NCI-H2171 treated with DMSO at 0.1 percent for 48 hours (cell line): ENCODE measurements at regions not wholly inside any gene's neighbourhood (a gene's known extent, or its start where the extent isn't known, plus 50 kb on each side); places are given as distances from the start of the nearest gene placed in this dataset.
"Not testable (repeated sequence)": the region's sequence is repeated elsewhere in the genome, so short reads cannot be mapped to it uniquely, and the experiment has no call there.

Experiments
- DNase-seq: peaks from one replicate; lab custom pipeline; 2025; lab: John Stamatoyannopoulos, UW

DNA sequence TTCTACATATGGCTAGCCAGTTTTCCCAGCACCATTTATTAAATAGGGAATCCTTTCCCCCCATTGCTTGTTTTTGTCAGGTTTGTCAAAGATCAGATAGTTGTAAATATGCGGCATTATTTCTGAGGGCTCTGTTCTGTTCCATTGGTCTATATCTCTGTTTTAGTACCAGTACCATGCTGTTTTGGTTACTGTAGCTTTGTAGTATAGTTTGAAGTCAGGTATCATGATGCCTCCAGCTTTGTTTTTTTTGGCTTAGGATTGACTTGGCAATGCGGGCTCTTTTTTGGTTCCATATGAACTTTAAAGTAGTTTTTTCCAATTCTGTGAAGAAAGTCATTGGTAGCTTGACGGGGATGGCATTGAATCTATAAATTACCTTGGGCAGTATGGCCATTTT is 60.0 kb upstream of the GPC3 start:
- not testable (repeated sequence) for DNase-seq

DNA sequence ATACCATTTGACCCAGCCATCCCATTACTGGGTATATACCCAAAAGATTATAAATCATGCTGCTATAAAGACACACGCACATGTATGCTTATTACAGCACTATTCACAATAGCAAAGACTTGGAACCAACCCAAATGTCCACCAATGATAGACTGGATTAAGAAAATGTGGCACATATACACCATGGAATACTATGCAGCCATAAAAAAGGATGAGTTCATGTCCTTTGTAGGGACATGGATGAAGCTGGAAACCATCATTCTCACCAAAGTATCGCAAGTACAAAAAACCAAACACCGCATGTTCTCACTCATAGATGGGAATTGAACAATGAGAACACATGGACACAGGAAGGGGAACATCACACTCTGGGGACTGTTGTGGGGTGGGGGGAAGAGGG is 81.7 kb upstream of the GPC3 start:
- DNase-seq: not testable (repeated sequence)

DNA sequence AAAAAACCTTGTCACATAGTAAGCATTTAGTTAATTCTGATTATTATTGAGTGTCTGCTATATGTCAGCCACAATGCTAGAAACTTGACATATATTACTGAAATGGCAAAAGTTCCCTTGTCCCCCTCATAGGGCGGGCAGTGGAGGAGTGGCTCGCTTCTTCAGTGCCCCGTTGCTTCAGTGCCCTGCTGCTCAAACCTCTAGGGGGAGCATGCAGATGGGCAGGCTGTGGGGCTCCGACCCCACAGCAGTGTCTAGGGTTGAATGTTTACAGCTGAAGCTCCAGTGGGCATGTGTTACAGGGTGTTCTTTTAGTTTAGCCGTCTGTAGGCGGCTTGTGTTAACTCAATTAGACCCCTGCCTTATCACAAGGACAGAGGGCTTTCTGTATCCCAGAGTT is 86.5 kb upstream of the GPC3 start:
- DNase-seq: not testable (repeated sequence)

DNA sequence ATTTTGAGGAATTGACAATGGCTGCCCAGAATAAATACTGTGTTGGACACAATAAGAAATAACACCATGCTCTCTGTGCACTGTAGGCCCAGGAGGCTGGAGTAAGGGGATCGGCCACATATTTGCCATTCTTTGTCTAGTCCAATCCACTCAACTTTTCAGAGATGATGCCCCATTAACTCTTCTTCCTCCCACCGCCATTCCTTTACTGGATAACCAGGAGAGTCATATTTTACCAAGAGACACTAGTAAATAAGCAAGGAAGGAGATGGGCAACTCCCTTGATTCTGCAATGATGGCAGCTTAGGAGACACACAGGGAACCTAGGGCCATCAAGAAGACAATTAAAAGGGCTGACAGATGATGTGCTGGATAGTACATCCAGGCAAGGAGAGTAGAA is 87.9 kb upstream of the GPC3 start:
- no peak for DNase-seq

DNA sequence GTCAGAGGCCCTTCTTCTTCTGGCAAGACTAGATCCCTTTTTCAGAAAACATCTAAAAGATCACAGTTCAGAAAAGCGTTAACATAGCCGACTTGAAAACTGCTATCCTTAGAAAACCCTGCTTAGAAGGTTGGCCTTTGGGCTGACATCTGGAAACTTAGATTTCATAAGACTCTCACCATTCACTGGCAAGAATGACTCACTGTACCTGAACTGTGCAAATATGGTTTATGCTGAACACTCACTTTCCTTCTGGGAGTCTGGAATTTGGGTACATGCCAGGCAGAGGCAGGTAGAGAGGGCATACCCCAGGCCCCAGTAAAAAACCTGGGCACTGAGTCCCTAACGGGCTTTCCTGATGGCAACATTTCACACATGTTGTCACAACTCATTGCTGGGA is 88.8 kb upstream of the GPC3 start:
- no peak for DNase-seq

DNA sequence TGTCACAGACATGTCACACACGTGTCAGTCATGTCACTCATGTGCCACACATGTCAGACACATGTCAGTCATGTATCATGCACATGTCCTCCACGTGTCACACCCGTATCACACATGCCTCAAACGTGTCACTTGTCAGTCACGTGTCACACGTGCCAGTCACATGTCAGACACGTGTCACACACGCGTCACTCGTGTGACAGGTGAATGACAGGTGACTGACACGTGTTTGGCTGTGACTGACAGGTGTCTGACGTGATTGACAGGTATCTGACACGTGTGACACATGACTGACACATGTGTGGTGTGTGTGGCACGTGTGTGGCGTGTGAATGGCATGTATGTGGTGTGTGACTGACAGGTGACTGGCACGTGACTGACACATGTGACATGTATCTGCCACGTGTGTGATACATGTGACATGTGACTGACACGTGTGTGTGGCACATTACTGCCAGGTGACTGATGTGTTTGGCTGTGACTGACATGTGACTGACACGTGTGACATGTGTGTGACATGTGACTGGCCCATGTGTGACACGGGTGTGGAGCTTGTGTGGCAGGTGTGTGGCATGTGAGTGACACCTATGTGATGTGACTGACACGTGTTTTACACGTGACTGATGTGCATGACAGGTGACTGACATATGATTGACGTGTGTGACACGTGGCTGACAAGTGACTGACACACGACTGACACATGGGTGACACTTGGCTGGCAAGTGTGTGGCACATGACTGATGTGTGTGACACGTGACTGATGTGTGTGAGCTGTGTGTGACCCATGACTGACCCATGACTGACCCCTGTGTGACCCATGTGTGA is 90.7 kb upstream of the GPC3 start:
- DNase-seq: no peak

DNA sequence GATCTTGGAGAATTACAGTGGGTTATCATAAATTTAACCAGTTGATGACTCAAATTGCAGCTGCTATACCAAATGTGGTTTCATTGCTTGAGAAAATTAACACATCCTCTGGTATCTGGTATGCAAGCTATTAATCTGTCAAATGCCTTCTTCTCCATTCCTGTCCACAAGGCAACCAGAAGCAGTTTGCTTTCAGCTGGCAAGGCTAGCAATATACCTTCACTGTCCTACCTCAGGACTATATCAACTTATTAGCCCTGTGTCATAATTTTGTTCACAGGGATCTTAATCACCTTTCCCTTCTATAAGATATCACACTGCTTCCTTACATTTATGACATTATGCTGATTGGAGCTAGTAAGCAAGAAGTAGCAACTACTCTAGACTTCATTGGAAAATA is 110.0 kb upstream of the GPC3 start:
- DNase-seq: no peak

DNA sequence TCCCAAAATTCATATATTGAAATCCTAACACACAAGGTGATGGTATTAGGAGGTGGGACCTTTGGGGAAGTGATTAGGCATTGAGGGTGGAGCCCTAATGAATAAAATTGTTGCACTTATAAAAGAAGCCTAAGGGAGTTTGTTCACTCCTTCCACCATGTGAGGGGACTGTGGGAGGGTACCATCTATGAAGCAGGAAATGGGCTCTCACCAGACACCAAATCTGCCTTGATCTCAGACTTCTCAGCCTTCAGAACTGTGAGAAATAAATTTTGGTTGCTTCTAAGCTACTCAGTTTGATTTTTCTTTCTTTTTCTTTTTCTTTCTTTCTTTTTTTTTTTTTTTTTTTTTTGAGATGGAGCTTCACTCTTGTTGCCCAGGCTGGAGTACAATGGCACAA is 116.2 kb upstream of the GPC3 start:
- no peak for DNase-seq

DNA sequence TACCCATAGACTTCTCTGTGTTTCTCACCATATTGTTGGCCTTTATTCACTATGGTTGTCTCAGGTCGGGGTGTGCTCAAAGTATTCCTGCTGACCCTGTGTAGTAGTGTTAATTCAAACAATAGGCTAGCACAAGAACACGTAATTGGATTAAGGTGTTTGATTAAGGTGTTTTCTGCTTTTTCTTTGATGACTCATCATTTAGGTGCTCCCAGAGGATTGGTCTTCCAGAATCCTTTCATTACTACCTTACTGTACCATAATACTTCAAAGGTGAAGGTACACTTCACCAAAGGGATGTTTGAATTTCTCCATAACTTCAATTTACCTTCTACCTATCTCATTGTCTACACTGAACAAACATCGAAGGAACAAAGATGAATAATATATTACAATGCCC is 121.7 kb upstream of the CCDC160 start:
- DNase-seq: no peak

DNA sequence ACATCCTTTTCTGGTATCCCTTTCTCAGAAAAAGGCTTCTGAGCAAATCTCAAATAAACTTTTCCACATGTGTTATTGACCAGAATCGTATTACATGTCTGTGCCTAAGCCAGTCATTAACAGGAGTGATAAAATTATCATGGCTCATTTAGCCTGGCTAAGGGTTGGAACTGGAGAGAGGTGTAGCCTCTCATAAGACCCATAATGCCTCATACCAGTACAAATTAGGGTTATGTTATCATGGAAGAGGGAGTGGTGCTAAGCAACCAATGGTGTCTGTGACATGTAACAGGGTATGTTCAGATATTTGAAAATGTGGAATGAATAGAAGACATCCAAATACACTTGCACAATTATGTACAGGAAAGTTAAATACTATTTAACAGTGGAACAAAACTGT is 99.6 kb upstream of the CCDC160 start:
- DNase-seq: peak; percentile 20

DNA sequence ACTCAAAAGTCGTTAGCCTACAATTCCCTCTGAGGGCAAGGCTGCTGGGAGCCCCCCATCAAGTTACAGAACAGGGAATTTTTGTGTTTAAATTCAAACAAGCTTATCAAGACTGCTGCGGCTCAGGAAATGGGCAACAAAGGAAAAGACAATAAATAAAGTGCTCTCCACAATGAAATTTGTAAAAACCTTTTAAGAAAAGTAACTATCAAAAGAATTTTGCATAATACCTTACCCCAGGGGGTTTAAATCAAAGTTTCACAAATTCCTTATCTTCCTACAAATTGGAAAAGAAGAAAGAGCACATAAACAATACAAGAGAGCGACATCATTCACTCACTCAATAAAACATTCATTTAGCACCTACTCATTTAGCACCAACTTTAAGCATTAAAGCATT is 97.9 kb upstream of the CCDC160 start:
- no peak for DNase-seq

DNA sequence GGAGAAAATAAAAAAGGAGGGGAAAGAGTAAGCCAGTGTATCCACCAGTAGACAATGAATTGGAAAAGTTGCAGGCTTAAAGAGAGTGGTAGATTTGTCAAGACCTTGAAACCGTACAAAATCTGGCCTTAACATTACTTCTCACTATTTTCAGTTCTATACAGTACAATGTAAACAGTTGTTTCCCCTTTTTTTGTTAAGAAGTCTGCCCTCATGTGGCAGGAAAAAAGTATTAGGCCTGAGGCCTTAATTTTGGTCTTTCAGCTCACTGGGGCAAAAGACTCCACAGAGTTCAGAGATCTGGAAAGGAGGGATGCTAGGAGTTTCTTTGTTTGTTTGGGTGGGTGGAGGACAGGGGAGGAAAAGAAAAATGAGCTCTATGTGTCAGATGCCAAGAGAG is 92.8 kb upstream of the CCDC160 start:
- peak; percentile 9 for DNase-seq

DNA sequence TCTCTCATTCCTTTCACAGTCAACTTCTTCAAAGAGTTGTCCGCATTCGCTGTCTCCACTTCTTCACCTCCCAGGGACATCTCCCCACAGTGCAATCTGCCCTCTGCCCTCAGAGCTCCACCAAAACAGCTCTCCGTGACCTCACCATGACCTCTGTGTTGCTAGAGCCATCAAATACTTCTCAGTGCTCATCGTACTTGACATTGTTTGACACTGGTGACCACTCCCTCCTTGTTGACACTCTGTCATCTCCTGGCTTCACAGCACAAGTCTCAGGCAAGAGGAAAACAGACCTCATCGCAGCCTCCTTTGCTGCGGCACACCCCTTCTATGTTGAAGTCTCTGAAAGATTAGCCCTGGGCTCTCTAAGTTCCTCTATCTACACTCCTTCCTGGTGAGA is 90.5 kb upstream of the CCDC160 start:
- no peak for DNase-seq

DNA sequence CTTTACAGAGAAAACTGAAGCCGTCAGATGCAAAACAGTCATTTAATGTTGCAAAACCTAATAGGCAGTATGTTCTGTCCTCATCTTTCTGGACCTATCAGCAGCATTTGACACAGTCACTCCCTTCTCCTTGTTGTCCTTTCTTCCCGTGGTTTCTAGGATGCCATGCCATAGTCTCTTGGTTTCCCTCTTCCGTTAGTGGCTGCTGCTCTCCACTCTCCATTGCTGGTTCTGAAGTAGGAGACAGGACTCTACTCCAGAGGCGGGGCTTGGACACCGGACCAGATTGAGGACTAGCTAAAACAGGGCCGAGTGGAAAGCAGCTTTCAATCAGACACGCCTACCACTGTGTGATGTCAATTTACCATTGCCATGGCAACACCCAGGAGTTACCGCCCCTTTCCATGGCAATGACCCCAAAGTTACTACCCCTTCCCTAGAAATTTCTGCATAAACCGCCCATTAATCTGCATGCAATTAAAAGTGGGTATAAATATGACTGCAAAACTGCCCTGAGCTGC is 88.8 kb upstream of the CCDC160 start:
- DNase-seq: no peak

DNA sequence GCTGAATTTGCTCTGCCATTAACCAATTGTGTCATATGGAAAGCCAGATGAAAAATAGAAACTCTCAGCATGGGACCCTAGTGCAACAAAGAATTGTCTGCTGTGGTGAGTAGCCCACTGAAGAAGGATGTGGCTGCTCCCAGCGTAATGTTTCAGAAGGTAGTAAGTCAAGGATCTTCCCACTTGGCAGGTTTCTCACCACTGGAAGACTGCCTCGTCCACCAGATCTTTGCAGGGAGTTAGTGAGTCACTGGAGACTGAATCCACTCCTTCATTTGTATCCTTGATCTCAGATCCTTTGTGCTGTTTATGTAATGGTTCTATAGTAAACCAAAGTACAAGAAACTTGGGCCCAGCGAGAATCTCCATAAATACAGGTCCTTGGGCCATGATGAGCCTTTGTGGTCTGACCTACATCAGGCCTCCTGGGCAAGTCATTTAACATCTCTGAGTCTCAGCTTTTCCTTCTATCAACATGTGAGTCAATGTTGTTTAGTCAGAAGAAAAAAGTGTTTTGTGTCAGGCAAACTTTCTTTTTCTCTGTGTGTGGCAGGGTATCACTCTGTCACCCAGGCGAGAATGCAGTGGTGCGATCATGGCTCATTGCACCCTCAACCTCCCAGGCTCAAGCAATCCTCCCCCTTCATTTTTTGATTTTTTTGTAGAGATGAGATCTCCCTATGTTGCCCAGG is 78.0 kb upstream of the CCDC160 start:
- DNase-seq: no peak

DNA sequence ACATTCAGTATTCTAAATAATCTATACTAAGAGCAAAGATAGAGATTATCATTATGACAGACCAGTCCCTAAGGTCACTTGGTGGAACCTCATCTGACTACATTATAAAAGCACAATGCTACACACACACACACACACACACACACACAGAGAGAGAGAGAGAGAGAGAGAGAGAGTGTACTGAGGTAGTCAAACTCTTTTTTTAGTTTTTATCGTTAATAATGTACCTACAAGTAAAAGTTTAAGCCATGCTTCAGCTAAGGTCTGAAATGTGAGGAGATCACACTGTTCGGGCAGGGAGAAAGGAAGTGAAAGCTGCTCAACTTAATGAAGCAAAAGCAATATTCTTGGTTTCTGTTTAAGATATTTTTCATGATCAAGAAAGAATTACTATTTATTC is 75.8 kb upstream of the CCDC160 start:
- no peak for DNase-seq

DNA sequence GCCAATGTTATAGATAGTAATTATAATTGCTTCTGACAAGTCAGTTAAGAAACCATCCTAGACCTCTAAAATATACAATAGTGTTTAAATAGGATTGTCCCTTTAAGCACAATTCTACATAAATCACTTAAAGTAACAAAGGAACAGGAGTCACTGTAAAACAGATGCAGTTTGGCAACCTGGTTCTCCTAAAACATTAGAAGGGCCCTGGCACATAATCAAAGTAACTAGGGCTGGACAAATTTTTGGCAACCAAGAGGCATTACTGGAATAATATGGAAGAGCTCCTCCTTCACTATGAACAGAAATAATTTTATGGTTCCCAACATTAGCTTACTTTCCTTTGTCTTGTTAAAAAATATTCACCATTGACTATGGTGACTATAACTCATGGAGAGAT is 75.0 kb upstream of the CCDC160 start:
- no peak for DNase-seq

DNA sequence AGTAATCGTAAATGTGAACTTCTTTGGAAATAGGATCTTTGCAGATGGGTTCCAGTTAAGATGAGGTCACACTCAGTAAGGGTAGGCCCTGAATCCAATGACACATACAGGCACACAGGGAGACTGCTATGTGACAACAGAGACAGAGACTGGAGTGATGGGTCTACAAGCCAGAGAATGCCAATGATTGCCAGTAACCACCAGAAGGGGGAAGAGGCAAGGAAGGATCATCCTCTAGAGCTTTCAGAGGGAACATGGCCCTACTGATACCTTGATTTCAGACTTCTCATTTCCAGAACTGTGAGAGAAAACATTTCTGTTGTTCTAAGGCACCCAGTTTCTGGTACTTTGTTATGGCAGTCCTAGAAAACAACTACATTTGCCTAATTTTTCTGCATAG is 73.1 kb upstream of the CCDC160 start:
- no peak for DNase-seq

DNA sequence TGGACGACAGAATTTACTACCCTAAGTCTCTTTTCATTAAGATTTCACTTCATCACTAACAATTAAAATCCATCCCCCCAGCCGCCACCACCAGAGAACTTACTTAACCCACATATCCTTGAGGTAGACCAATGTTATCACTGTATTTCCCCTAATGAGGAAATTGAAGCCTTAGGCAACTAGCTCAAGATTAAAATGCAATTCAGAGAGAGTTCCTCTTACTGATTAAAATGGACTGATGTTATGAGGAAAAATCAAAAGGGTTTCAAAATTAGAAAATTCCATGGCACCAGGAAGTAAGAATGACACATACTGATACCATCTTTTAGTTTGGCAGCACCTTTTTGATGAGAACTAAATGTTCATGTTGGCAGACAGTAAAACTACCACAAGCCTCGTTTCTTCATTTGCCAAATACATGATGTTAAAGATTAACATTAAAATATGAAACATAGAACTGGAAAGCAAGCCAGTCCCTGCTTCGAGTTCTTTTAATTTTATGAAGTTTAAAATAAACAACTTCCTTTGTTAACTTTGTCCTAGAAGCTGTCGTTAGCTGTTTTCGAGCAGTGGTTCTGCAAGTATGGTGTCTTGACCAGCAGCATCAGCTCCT is 69.3 kb upstream of the CCDC160 start:
- no peak for DNase-seq

DNA sequence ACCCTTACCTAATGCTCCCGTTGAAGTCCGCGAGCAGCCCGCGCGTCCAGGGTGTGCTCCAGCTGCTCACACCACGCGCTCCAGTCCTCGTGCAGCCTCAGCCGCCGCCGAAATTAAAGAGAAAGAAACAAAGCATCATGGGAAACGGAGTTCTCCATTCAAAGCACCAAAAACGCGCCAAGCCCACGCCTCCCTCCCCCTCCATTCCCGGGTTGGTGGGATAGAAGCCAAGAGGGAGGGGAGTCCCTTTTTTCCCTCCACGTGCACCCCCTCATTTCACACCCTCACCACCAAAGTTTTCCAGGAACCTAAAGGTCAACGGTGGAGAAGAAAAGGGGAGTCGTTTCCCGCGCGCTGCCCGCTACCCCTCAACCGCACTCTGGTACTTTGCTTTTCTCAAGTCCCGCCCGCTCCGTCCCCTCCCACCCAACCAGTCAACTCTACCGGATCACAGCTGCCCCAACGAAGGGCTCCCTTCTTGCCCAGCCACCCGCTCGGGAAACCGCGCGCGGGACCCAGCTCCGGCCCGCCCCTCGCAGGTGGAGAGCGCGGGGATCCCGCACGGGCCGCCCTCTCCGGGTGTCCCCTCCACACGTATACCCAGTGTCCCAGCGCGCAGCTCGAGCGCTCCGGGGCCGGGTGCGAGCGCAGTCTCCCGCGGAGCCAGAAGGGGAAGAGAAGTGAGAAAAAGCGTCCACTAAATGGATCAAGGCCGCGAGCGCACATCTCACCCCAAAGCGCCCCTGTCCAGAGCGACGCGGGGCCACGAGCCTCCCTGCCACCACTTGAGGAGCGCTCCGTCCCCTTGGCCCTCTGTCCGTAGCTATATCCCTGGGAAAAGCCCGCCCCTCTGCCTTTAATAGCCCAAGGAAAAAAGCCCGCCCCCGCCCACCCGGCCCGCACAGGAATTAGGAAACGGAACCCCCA is 65.1 kb upstream of the CCDC160 start:
- peak; percentile 18 for DNase-seq

DNA sequence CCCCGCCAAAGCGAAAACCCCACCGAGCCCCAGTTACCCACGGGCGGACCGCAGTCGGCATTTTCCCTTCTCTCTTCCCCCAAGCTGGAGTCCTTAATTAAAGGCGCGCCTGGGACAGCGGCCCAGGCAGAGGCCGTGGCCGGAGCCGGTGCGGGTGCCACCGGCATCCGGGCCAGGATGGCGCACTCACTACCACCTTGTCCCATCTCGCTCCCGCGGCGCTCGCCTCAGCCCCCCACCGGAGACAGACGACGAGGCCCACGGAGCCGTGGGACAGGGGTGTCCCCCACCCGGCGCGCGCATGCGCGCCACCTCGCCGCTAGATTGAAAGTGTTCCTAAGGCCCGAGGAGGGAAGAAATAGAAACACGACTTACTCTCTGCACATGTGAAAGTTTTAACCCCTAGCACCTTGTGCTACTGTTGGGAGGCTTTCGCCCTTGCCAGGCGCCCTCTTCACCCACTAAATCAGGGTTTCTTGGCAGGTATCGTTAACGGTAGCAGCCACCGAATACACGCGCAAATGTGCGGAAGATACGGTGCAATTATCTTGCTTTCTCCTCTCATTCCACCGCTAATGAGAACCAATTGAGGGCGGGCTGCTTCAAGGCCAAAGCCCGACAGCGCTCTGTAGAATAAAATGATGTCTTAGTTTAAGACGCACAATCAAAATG is 64.3 kb upstream of the CCDC160 start:
- DNase-seq: peak; percentile 46
